ENCODE measurements at regions not wholly inside any gene's neighbourhood (a gene's known extent, or its start where the extent isn't known, plus 50 kb on each side); places are given as distances from the start of the nearest gene placed in this dataset.

DNA sequence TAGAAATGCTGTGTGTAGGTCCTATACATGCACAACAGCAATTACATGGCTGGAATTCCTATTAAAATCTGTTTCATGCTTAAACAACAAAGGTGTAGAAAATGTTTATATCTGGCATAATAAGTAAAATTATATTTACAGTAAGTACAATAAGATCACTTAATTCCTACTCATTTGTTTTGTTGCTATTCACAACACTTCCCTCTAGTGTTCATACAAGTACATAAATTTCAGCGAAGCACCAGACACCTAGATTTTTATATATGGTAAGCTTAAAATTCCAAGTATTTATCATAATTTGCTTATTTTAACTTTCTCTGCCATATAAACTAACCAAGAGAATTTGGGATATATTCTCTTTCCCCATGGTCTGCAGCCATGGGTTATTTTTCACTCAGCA lies 51.8 kb upstream of the ANK3 start:
- Histone ChIP-seq H3K9me3 (ENCODE audit: control insufficient read depth in 1 of 2, insufficient read depth in 1 of 2, low read length in 2 of 2) (no peaks in the 10 kb centered on the region), H3K27me3 (ENCODE audit: control insufficient read depth in 1 of 2, insufficient read depth in 2 of 2, low read length in 2 of 2) (no peaks in the 10 kb centered on the region), H3K36me3 (ENCODE audit: insufficient read depth, low read length) (no peaks in the 10 kb centered on the region), H3K4me3 (ENCODE audit: low read length) (no peak overlapping the region), H3K27ac (ENCODE audit: low read depth in 1 of 2, low read length in 2 of 2) (no peak overlapping the region), H3K4me1 (ENCODE audit: insufficient read depth, low read length) (no peaks in the 10 kb centered on the region)
- intact Hi-C loops (cut with DNase I, micrococcal nuclease): loop anchor here (10.0 kb wide), 2 partner anchors 203 to 523 kb away; no protein-coding TSS in a partner anchor
- no peaks in the 10 kb centered on the region for H3K9me3 Mint-ChIP-seq
- no peak overlapping the region for H3K4me3 Mint-ChIP-seq
- peaks cover 13% of the 10 kb centered on the region for H3K36me3 Mint-ChIP-seq (ENCODE audit: low read depth)
- TF ChIP-seq, protein P1, sequence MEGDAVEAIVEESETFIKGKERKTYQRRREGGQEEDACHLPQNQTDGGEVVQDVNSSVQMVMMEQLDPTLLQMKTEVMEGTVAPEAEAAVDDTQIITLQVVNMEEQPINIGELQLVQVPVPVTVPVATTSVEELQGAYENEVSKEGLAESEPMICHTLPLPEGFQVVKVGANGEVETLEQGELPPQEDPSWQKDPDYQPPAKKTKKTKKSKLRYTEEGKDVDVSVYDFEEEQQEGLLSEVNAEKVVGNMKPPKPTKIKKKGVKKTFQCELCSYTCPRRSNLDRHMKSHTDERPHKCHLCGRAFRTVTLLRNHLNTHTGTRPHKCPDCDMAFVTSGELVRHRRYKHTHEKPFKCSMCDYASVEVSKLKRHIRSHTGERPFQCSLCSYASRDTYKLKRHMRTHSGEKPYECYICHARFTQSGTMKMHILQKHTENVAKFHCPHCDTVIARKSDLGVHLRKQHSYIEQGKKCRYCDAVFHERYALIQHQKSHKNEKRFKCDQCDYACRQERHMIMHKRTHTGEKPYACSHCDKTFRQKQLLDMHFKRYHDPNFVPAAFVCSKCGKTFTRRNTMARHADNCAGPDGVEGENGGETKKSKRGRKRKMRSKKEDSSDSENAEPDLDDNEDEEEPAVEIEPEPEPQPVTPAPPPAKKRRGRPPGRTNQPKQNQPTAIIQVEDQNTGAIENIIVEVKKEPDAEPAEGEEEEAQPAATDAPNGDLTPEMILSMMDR (IDR thresholded peaks at IDR 0.05): no peak
- no peak overlapping the region for H3K27ac Mint-ChIP-seq
- no peak for ATAC-seq (ENCODE audit: poor library complexity)
- CTCF ChIA-PET: no interaction called here
- DNase-seq: no peak
- no peaks in the 10 kb centered on the region for H3K27me3 Mint-ChIP-seq
- POLR2A ChIA-PET: no interaction called here
- H3K4me1 Mint-ChIP-seq (ENCODE audit: low read depth): peaks cover 2% of the 10 kb centered on the region

DNA sequence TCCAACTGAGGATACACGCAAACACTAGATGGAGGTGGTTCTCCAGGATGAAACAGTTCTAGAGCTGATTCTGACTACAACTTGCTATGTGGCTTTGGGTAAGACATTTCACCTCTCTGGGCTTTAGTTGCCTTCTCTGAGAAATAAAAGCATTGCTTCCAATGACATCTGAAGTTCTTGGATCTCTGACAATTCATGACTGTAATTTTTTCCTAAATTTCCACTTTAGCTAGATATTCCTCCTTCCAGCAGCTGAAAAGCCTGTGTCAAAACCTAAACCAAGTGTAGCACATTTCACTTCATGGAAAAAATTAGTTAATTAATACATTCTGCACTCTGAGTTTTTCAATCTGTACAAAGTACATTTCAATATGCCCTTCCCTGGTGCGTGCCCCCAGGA lies 50.0 kb upstream of the ANK3 start:
- Histone ChIP-seq H3K4me1 (ENCODE audit: insufficient read depth, low read length) (no peaks in the 10 kb centered on the region), H3K27ac (ENCODE audit: low read depth in 1 of 2, low read length in 2 of 2) (no peak overlapping the region), H3K4me3 (ENCODE audit: low read length) (no peak overlapping the region), H3K9me3 (ENCODE audit: control insufficient read depth in 1 of 2, insufficient read depth in 1 of 2, low read length in 2 of 2) (no peaks in the 10 kb centered on the region), H3K36me3 (ENCODE audit: insufficient read depth, low read length) (no peaks in the 10 kb centered on the region), H3K27me3 (ENCODE audit: control insufficient read depth in 1 of 2, insufficient read depth in 2 of 2, low read length in 2 of 2) (no peaks in the 10 kb centered on the region)
- DNase-seq (no peak), ATAC-seq (ENCODE audit: poor library complexity) (no peak)
- Mint-ChIP-seq H3K4me1 (ENCODE audit: low read depth) (no peaks in the 10 kb centered on the region), H3K27ac (no peak overlapping the region), H3K9me3 (no peaks in the 10 kb centered on the region), H3K4me3 (no peak overlapping the region), H3K36me3 (ENCODE audit: low read depth) (peaks cover 13% of the 10 kb centered on the region), H3K27me3 (no peaks in the 10 kb centered on the region)
- POLR2A ChIA-PET: interaction anchor here (1.5 kb wide), 1 partner anchor 10 kb away, joined by 3 read pairs; no protein-coding TSS in a partner anchor
- intact Hi-C loops (cut with DNase I, micrococcal nuclease): loop anchor here (10.0 kb wide), 4 partner anchors 205 to 525 kb away; no protein-coding TSS in a partner anchor
- TF ChIP-seq, protein P1 (IDR thresholded peaks at IDR 0.05): no peak
- CTCF ChIA-PET: no interaction called here
